HG03575 (cell line): ENCODE measurements at regions not wholly inside any gene's neighbourhood (a gene's known extent, or its start where the extent isn't known, plus 50 kb on each side); places are given as distances from the start of the nearest gene placed in this dataset.

Source experiments
- ATAC-seq: cut with Tn5 transposase; IDR thresholded peaks from one replicate; pipeline ENCODE4 v1.9.1; 2021; ENCODE audit not compliant: unreplicated experiment, insufficient number of reproducible peaks, low FRiP score; ENCODE audit errors: extremely low read depth

GRCh38 chr1:213371525-213371846 lies 320.4 kb downstream of the RPS6KC1 start:
- ATAC-seq = no peak

GRCh38 chr1:213371847-213372619 lies 321.0 kb downstream of the RPS6KC1 start:
- ATAC-seq = no peak

GRCh38 chr1:213374369-213374768 lies 323.3 kb downstream of the RPS6KC1 start:
- peak; percentile 60 for ATAC-seq

- ATAC-seq = no peak
These were observed 324.0 kb downstream of the RPS6KC1 start for GRCh38 chr1:213375002-213375401.

GRCh38 chr1:213376862-213377372 lies 325.9 kb downstream of the RPS6KC1 start:
- ATAC-seq = no peak

GRCh38 chr1:213380865-213381264 lies 329.8 kb downstream of the RPS6KC1 start:
- ATAC-seq = no peak

- ATAC-seq = no peak
These were observed 330.6 kb downstream of the RPS6KC1 start for GRCh38 chr1:213381572-213382084.

GRCh38 chr1:213383465-213383864 lies 332.4 kb downstream of the RPS6KC1 start:
- ATAC-seq = no peak

GRCh38 chr1:213385201-213385600 lies 334.2 kb downstream of the RPS6KC1 start:
- no peak for ATAC-seq

GRCh38 chr1:213385806-213386324 lies 334.8 kb downstream of the RPS6KC1 start:
- no peak for ATAC-seq

- no peak for ATAC-seq
These were observed 336.5 kb downstream of the RPS6KC1 start for GRCh38 chr1:213387380-213388015.

- no peak for ATAC-seq
These were observed 337.2 kb downstream of the RPS6KC1 start for GRCh38 chr1:213388199-213388598.

- ATAC-seq = no peak
These were observed 338.1 kb downstream of the RPS6KC1 start for GRCh38 chr1:213389061-213389581.

GRCh38 chr1:213391445-213391844 lies 340.4 kb downstream of the RPS6KC1 start:
- no peak for ATAC-seq

GRCh38 chr1:213393860-213394259 lies 342.8 kb downstream of the RPS6KC1 start:
- no peak for ATAC-seq

GRCh38 chr1:213394837-213395236 lies 343.8 kb downstream of the RPS6KC1 start:
- no peak for ATAC-seq

GRCh38 chr1:213397638-213398037 lies 346.6 kb downstream of the RPS6KC1 start:
- ATAC-seq = no peak

GRCh38 chr1:213399695-213400094 lies 348.7 kb downstream of the RPS6KC1 start:
- no peak for ATAC-seq

- ATAC-seq = no peak
These were observed 358.2 kb downstream of the RPS6KC1 start for GRCh38 chr1:213409208-213409631.

GRCh38 chr1:213409971-213410370 lies 358.9 kb downstream of the RPS6KC1 start:
- ATAC-seq = no peak
